Neural progenitor cell (in vitro differentiated cells): ENCODE measurements at regions not wholly inside any gene's neighbourhood (a gene's known extent, or its start where the extent isn't known, plus 50 kb on each side); places are given as distances from the start of the nearest gene placed in this dataset.

Experiments
- DNase-seq: peaks from one replicate; pipeline ENCODE4 v3.0.0-alpha.2; 2016; ENCODE audit warnings: low spot score
- H2AFZ ChIP-seq: fragments of 200-600 bp; sonication (generic); replicated peaks from 2 replicates; pipeline ENCODE4 v1.6.1; 2016; ENCODE audit warnings: antibody characterized with exemption
- H3F3A ChIP-seq: fragments of 200-600 bp; sonication (generic); 2 replicates; pipeline ENCODE4 v1.6.1; 2016; ENCODE audit warnings: antibody characterized with exemption, low read depth
- H3K27ac ChIP-seq: fragments of 200-600 bp; sonication (generic); 2 replicates; pipeline ENCODE4 v1.5.1; 2016; ENCODE audit warnings: mild to moderate bottlenecking
- H3K27me3 ChIP-seq: fragments of 200-600 bp; sonication (generic); 2 replicates; pipeline ENCODE4 v1.6.1; 2016; ENCODE audit warnings: mild to moderate bottlenecking, moderate library complexity
- H3K36me3 ChIP-seq: fragments of 200-600 bp; sonication (generic); 2 replicates; pipeline ENCODE4 v1.5.1; 2016
- H3K4me1 ChIP-seq: fragments of 200-600 bp; sonication (generic); 2 replicates; pipeline ENCODE4 v1.6.1; 2016; ENCODE audit warnings: mixed run types
- H3K4me2 ChIP-seq: fragments of 200-600 bp; sonication (generic); 2 replicates; pipeline ENCODE4 v1.6.1; 2016
- H3K4me3 ChIP-seq: fragments of 200-600 bp; sonication (generic); 2 replicates; pipeline ENCODE4 v1.5.1; 2016
- H3K79me2 ChIP-seq: fragments of 200-600 bp; sonication (generic); 2 replicates; pipeline ENCODE4 v1.6.1; 2016; ENCODE audit warnings: low read depth
- H3K9ac ChIP-seq: fragments of 200-600 bp; sonication (generic); 2 replicates; pipeline ENCODE4 v1.6.1; 2016
- H3K9me3 ChIP-seq: fragments of 200-600 bp; sonication (generic); 2 replicates; pipeline ENCODE4 v1.5.1; 2016; ENCODE audit warnings: low read depth
- H4K20me1 ChIP-seq: fragments of 200-600 bp; sonication (generic); 2 replicates; pipeline ENCODE4 v1.6.1; 2016; ENCODE audit warnings: low read depth
- H3K27ac Mint-ChIP-seq: 3 replicates; pipeline ENCODE4 v1.8.0; 2021; ENCODE audit warnings: mixed read lengths
- H3K27me3 Mint-ChIP-seq: 2 replicates; pipeline ENCODE4 v1.8.0; 2022; ENCODE audit warnings: low read depth, mild to moderate bottlenecking, inconsistent platforms, moderate library complexity, mixed read lengths; ENCODE audit not compliant: insufficient read depth
- H3K36me3 Mint-ChIP-seq: 3 replicates; pipeline ENCODE4 v1.8.0; 2021; ENCODE audit warnings: mixed read lengths
- H3K4me1 Mint-ChIP-seq: 3 replicates; pipeline ENCODE4 v1.8.0; 2021; ENCODE audit warnings: mixed read lengths
- H3K4me3 Mint-ChIP-seq: 3 replicates; pipeline ENCODE4 v1.8.0; 2021; ENCODE audit warnings: mild to moderate bottlenecking, moderate library complexity, mixed read lengths
- H3K9me3 Mint-ChIP-seq: 3 replicates; pipeline ENCODE4 v1.8.0; 2020; ENCODE audit warnings: mixed read lengths
- EZH2 ChIP-seq: fragments of 200-600 bp; sonication (generic); IDR thresholded peaks from 2 replicates; pipeline ENCODE4 v1.6.1; 2017; ENCODE audit warnings: antibody characterized with exemption, mild to moderate bottlenecking, moderate library complexity
- EZH2phosphoT487 ChIP-seq: fragments of 200-600 bp; sonication (generic); IDR thresholded peaks from 2 replicates; pipeline ENCODE4 v1.6.1; 2017; ENCODE audit warnings: antibody characterized with exemption
- TF ChIP-seq, protein P1 (sequence below): fragments of 200-600 bp; sonication (generic); IDR thresholded peaks from 2 replicates; pipeline ENCODE4 v1.5.1; 2017; ENCODE audit warnings: antibody characterized with exemption, mild to moderate bottlenecking

DNA sequence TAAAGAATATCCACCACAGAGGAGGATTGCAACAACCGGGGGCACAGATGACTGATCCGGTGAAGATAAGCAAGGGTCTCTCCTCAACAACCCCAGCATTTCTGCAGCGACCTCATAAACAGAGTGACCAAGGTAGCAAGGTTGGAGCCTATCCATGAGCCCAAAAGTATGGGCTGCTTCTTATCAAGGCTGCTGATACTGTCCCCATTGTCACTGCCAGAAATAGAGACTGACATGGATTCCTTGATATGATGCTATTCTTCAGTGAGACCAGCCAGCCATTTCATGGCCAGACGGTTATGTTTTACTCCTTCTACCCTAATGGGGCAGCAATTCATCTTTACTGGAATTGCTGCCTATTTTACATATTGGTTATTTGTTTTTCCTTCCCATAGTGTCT, 61.9 kb upstream of the ARHGAP5 start:
- Histone ChIP-seq H3K36me3 (no peaks in the 10 kb centered on the region), H3K4me2 (no peak overlapping the region), H3K4me1 (peaks cover 34% of the 10 kb centered on the region), H3K9me3 (no peaks in the 10 kb centered on the region), H3F3A (peaks cover 15% of the 10 kb centered on the region), H4K20me1 (no peaks in the 10 kb centered on the region), H3K4me3 (no peak overlapping the region), H2AFZ (no peak overlapping the region), H3K9ac (no peak overlapping the region), H3K27me3 (no peaks in the 10 kb centered on the region), H3K27ac (no peak overlapping the region), H3K79me2 (no peaks in the 10 kb centered on the region)
- TF ChIP-seq EZH2 (no peak), EZH2phosphoT487 (no peak)
- TF ChIP-seq, protein P1, sequence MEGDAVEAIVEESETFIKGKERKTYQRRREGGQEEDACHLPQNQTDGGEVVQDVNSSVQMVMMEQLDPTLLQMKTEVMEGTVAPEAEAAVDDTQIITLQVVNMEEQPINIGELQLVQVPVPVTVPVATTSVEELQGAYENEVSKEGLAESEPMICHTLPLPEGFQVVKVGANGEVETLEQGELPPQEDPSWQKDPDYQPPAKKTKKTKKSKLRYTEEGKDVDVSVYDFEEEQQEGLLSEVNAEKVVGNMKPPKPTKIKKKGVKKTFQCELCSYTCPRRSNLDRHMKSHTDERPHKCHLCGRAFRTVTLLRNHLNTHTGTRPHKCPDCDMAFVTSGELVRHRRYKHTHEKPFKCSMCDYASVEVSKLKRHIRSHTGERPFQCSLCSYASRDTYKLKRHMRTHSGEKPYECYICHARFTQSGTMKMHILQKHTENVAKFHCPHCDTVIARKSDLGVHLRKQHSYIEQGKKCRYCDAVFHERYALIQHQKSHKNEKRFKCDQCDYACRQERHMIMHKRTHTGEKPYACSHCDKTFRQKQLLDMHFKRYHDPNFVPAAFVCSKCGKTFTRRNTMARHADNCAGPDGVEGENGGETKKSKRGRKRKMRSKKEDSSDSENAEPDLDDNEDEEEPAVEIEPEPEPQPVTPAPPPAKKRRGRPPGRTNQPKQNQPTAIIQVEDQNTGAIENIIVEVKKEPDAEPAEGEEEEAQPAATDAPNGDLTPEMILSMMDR, result no peak
- Mint-ChIP-seq H3K27ac (no peak overlapping the region), H3K9me3 (no peaks in the 10 kb centered on the region), H3K27me3 (no peaks in the 10 kb centered on the region), H3K4me1 (peaks cover 27% of the 10 kb centered on the region), H3K4me3 (no peak overlapping the region), H3K36me3 (no peaks in the 10 kb centered on the region)
- no peak for DNase-seq

DNA sequence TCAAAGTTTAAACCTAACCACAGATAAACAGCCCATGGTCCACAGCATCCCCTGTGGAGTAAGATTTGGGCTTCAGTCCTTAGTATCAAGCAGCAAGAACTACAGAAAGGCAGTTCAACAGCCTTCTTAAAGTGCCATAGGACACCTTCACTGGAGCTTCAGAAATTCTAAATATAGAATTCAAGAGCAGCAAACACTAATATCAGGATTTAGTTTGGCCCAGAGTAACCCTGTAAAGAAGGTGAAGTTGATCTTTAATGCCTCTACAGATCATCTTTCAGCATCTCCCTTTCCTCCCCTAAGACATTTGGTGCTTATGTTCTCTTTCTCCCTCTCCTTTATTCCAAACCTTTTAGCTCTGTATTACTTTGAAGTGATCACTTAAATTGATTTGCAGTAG, 59.5 kb upstream of the ARHGAP5 start:
- H3K27me3 ChIP-seq, result no peaks in the 10 kb centered on the region
- no peak overlapping the region for H2AFZ ChIP-seq
- Mint-ChIP-seq H3K4me3 (no peak overlapping the region), H3K4me1 (peaks cover 25% of the 10 kb centered on the region), H3K9me3 (no peaks in the 10 kb centered on the region), H3K36me3 (no peaks in the 10 kb centered on the region), H3K27ac (no peak overlapping the region), H3K27me3 (no peaks in the 10 kb centered on the region)
- H3K9me3 ChIP-seq, result no peaks in the 10 kb centered on the region
- H3K4me3 ChIP-seq, result no peak overlapping the region
- H3K4me1 ChIP-seq, result peaks cover 46% of the 10 kb centered on the region
- no peaks in the 10 kb centered on the region for H3K36me3 ChIP-seq
- H3F3A ChIP-seq, result peaks cover 15% of the 10 kb centered on the region
- H4K20me1 ChIP-seq, result no peaks in the 10 kb centered on the region
- H3K9ac ChIP-seq, result no peak overlapping the region
- TF ChIP-seq EZH2phosphoT487, result no peak
- no peak for TF ChIP-seq EZH2
- TF ChIP-seq, protein P1, result no peak
- no peaks in the 10 kb centered on the region for H3K79me2 ChIP-seq
- DNase-seq, result no peak
- peak overlapping the region; percentile 19 for H3K4me2 ChIP-seq
- no peak overlapping the region for H3K27ac ChIP-seq

DNA sequence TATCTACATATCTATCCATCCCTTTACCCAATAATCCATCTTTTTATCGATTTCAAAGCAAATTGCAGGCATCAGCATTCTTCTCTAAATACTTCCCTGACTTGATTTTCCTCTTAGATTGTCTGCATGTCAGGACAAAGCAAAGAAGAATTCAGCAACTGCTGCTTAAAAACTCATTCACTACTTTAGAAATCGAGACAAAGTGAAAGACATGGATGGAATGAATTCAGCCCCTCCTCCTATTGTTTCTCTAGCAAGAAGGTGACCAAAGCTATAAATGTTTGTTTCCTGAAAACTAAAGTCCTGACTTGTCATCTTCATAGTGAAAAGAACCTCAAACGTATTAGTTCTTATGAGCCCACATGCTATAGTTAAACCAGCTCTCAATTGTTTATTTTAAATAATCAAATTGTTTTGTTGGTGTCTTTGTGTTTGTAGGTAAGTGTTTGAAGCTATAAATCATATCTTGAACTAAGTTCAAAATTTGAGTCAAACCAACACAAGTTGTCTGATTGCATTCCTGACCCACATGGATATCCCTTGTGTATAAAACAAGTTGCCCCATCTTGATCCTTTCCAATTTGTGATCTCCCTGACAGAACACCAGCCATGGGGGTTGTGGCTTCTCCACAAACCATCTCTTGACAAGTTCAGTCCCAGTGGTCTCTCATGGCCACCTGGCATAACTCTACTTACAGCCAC, 58.6 kb upstream of the ARHGAP5 start:
- Mint-ChIP-seq H3K4me3 (no peak overlapping the region), H3K27me3 (peaks cover 3% of the 10 kb centered on the region), H3K36me3 (no peaks in the 10 kb centered on the region), H3K9me3 (no peaks in the 10 kb centered on the region), H3K4me1 (peaks cover 19% of the 10 kb centered on the region), H3K27ac (no peak overlapping the region)
- Histone ChIP-seq H3K36me3 (no peaks in the 10 kb centered on the region), H3K27ac (no peak overlapping the region), H3K4me1 (peaks cover 46% of the 10 kb centered on the region), H4K20me1 (no peaks in the 10 kb centered on the region), H3K4me3 (no peak overlapping the region), H3F3A (peaks cover 14% of the 10 kb centered on the region), H3K27me3 (no peaks in the 10 kb centered on the region), H3K9me3 (no peaks in the 10 kb centered on the region), H3K9ac (no peak overlapping the region), H2AFZ (peak overlapping the region; percentile 61), H3K4me2 (peak overlapping the region; percentile 25), H3K79me2 (no peaks in the 10 kb centered on the region)
- DNase-seq, result peak; percentile 26
- TF ChIP-seq EZH2 (no peak), EZH2phosphoT487 (no peak)
- TF ChIP-seq, protein P1, result no peak
